Left lung (tissue), 4 donors: ENCODE measurements at regions not wholly inside any gene's neighbourhood (a gene's known extent, or its start where the extent isn't known, plus 50 kb on each side); places are given as distances from the start of the nearest gene placed in this dataset.

Experiments used
- ATAC-seq: fragments of 200-7000 bp; cut with Tn5 transposase; one replicate; pipeline ENCODE4 v1.9.1; 2020; ENCODE audit warnings: moderate library complexity
- DNase-seq, 4 donors: peaks; one replicate each; pipeline ENCODE4 v3.0.0-alpha.2; 2013 to 2020
- H3K27ac ChIP-seq, 2 donors: fragments of 200-600 bp; sonication (generic) in 1 of 2; one replicate each; pipeline versions ENCODE4 v1.5.0 to v1.8.0; 2020 to 2021
- H3K27me3 ChIP-seq, 2 donors: fragments of 200-600 bp; sonication (generic) in 1 of 2; one replicate each; pipeline versions ENCODE4 v1.5.0 to v1.8.0; 2020 to 2021
- H3K36me3 ChIP-seq, 2 donors: fragments of 200-600 bp; sonication (generic) in 1 of 2; one replicate each; pipeline versions ENCODE4 v1.5.0 to v1.8.0; 2020 to 2021
- H3K4me1 ChIP-seq, 2 donors: fragments of 200-600 bp; one replicate each; pipeline ENCODE4 v1.8.0; 2021
- H3K4me3 ChIP-seq, 2 donors: fragments of 200-600 bp; sonication (generic) in 1 of 2; one replicate each; pipeline versions ENCODE4 v1.5.0 to v1.8.0; 2020 to 2021; ENCODE audit warnings: mild to moderate bottlenecking in 1 of 2
- H3K9me3 ChIP-seq, 2 donors: fragments of 200-600 bp; sonication (generic) in 1 of 2; one replicate each; pipeline versions ENCODE4 v1.5.0 to v1.8.0; 2020 to 2021
- intact Hi-C, 2 donors: fragments of 100-400 bp; cut with DNase I; formaldehyde crosslinking; loops; one replicate each; pipeline versions ENCODE4 v1.11.2 to v1.14.2; 2022
- TF ChIP-seq, protein P1 (sequence below), 2 donors: fragments of 200-600 bp; sonication (generic) in 1 of 2; IDR thresholded peaks; one replicate each; pipeline versions ENCODE4 v1.5.0 to v1.8.0; 2021; ENCODE audit warnings: antibody characterized with exemption in 2 of 2
- donor health status: DM: no; HTN: yes; CAD: no.
- donor health status: DM: no; HTN: no; CAD: no.

DNA sequence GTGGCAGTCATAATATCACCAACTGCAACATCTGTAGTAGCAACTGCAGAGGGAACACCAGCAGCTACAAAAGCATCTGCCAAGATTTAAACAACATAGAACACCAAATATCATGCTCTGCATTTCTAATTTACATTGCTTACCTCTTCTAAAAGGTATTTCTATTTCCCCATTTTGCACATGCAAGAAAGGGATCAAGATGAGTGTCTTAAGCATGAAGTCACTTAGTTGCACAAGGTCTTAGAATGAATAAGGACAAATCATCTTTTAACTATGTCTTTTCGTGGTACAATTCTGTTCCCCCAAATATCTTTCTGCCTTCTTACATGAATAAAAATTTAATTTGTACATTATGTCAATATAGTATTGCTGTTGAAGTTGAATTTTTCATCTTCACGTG, 1746.4 kb downstream of the EFNA5 start:
- H3K9me3 ChIP-seq = no peaks in the 10 kb centered on the region
- DNase-seq (no peak), ATAC-seq (no peak)
- TF ChIP-seq, protein P1, sequence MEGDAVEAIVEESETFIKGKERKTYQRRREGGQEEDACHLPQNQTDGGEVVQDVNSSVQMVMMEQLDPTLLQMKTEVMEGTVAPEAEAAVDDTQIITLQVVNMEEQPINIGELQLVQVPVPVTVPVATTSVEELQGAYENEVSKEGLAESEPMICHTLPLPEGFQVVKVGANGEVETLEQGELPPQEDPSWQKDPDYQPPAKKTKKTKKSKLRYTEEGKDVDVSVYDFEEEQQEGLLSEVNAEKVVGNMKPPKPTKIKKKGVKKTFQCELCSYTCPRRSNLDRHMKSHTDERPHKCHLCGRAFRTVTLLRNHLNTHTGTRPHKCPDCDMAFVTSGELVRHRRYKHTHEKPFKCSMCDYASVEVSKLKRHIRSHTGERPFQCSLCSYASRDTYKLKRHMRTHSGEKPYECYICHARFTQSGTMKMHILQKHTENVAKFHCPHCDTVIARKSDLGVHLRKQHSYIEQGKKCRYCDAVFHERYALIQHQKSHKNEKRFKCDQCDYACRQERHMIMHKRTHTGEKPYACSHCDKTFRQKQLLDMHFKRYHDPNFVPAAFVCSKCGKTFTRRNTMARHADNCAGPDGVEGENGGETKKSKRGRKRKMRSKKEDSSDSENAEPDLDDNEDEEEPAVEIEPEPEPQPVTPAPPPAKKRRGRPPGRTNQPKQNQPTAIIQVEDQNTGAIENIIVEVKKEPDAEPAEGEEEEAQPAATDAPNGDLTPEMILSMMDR (IDR thresholded peaks at IDR 0.05) = no peak
- no peaks in the 10 kb centered on the region for H3K36me3 ChIP-seq
- intact Hi-C loops = no loop called here
- no peak overlapping the region for H3K4me3 ChIP-seq
- H3K27ac ChIP-seq = no peak overlapping the region
- no peaks in the 10 kb centered on the region for H3K4me1 ChIP-seq
- H3K27me3 ChIP-seq = no peaks in the 10 kb centered on the region

DNA sequence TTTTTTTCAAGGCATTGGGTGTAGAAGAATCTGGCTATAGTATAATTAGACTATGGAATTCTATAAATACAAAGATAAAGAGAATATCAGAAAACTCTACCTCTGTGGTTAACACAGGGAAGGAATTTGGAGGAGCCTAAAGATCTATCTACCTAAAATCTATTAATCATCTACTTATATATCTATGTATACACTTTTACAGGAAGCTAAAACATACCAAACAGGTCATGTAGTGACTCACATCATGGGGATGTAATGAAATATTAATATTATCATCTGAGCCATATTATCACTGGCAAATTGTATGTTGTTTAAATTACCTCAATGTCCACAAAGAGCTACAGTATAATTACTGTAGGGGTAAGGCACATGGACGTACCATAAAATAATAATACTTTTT, 1748.2 kb downstream of the EFNA5 start:
- intact Hi-C loops = no loop called here
- TF ChIP-seq, protein P1 (IDR thresholded peaks at IDR 0.05) = no peak

DNA sequence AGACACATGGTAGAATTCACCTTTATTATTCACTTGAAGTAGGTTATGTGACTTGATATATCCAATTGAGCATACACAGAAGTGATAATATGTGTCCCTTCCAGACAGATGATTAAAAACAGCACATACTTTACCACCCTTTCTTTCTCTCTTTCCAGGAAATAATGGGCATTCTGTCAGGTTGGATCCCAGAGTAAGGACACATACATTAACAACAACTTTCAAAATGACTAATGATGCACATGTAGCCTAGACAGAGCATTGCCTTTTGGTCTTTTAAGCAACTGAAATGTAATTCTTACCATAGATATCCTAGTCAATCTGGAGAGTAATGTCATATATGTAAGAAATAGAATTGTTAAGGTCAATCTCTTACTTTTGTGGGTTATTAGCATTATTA, 1748.7 kb downstream of the EFNA5 start:
- Histone ChIP-seq H3K9me3 (no peaks in the 10 kb centered on the region), H3K36me3 (no peaks in the 10 kb centered on the region), H3K27me3 (no peaks in the 10 kb centered on the region), H3K27ac (no peak overlapping the region), H3K4me1 (no peaks in the 10 kb centered on the region), H3K4me3 (no peak overlapping the region)
- intact Hi-C loops = no loop called here
- DNase-seq = no peak
- ATAC-seq = no peak
- TF ChIP-seq, protein P1 (IDR thresholded peaks at IDR 0.05) = no peak

More for the DNA sequence above, 1748.2 kb downstream of the EFNA5 start:
- Histone ChIP-seq H3K36me3 (no peaks in the 10 kb centered on the region), H3K4me3 (no peak overlapping the region), H3K4me1 (no peaks in the 10 kb centered on the region), H3K27ac (no peak overlapping the region), H3K27me3 (no peaks in the 10 kb centered on the region), H3K9me3 (no peaks in the 10 kb centered on the region)
- DNase-seq (no peak), ATAC-seq (no peak)

DNA sequence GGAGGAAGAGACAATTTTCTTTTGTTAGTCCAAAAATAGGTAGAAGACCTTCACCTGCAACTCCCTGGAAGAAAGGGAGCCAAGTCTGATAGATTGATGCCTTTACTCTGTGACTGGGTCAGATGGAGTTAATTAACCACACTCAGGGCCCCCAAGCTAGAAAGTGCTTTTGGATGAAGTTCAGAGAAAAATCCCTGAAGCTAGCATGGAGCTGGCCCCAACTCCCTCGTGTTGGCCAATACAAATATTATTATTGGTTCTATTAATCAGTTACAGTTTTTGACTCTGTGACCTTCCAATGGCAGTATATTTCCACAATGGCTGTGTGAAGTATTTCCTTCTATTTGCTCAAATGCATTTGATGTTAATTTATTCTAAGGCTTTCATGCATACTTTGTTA, 1753.5 kb downstream of the EFNA5 start:
- H3K4me1 ChIP-seq = no peaks in the 10 kb centered on the region
- H3K4me3 ChIP-seq = no peak overlapping the region
- intact Hi-C loops = no loop called here
- no peaks in the 10 kb centered on the region for H3K27me3 ChIP-seq
- DNase-seq (no peak), ATAC-seq (no peak)
- H3K9me3 ChIP-seq = no peaks in the 10 kb centered on the region
- no peak overlapping the region for H3K27ac ChIP-seq
- TF ChIP-seq, protein P1 (IDR thresholded peaks at IDR 0.05) = no peak
- H3K36me3 ChIP-seq = no peaks in the 10 kb centered on the region

DNA sequence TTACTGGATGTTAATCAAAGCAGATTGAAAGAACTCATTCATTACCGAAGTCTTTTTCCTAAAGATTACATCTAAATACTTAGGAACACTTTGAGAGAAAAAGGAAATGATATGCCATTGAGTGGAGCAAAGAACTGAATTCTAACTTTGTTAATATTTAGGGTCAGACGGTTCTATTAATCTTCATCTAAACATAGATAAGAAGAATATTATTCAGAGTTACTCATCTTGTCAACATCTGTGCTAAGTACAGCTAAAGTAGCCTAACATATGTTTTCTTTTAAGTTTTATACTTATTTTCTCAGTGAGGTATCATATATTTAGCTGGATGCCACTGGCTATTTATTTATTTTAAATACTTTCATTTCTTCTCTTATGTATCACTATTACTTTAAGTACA, 1763.7 kb downstream of the EFNA5 start:
- intact Hi-C loops = no loop called here
- no peaks in the 10 kb centered on the region for H3K36me3 ChIP-seq
- no peaks in the 10 kb centered on the region for H3K9me3 ChIP-seq
- ATAC-seq (no peak), DNase-seq (no peak)
- no peaks in the 10 kb centered on the region for H3K4me1 ChIP-seq
- no peaks in the 10 kb centered on the region for H3K27me3 ChIP-seq
- H3K4me3 ChIP-seq = no peak overlapping the region
- H3K27ac ChIP-seq = no peak overlapping the region
- TF ChIP-seq, protein P1 (IDR thresholded peaks at IDR 0.05) = no peak
